Fibroblast of pulmonary artery (primary cell): ENCODE measurements at regions not wholly inside any gene's neighbourhood (a gene's known extent, or its start where the extent isn't known, plus 50 kb on each side); places are given as distances from the start of the nearest gene placed in this dataset.

ENCODE experiments used
- DNase-seq: peaks from one replicate; pipeline ENCODE4 v3.0.0-alpha.2; 2010; ENCODE audit warnings: low read depth
- H3K4me3 ChIP-seq: replicated peaks from 2 replicates; pipeline ENCODE4 v1.5.1; 2011; ENCODE audit warnings: low read depth, mild to moderate bottlenecking, control low read depth, low read length, moderate library complexity
- CTCF ChIP-seq: IDR thresholded peaks from 2 replicates; pipeline ENCODE4 v1.5.1; 2011; ENCODE audit warnings: mild to moderate bottlenecking, control low read depth, low read length, inconsistent platforms; ENCODE audit errors: missing control alignments

GRCh38 chr5:2373631-2374030 is 377.8 kb downstream of the IRX2 start:
- no peak for TF ChIP-seq CTCF
- H3K4me3 ChIP-seq = no peak overlapping the region
- DNase-seq = no peak

GRCh38 chr5:2371419-2371710 is 380.1 kb downstream of the IRX2 start:
- TF ChIP-seq CTCF = no peak
- no peak overlapping the region for H3K4me3 ChIP-seq
- no peak for DNase-seq

GRCh38 chr5:2370626-2371418 is 380.7 kb downstream of the IRX2 start:
- DNase-seq = no peak
- TF ChIP-seq CTCF = no peak

GRCh38 chr5:2369178-2369577 is 382.3 kb downstream of the IRX2 start:
- TF ChIP-seq CTCF = no peak
- DNase-seq = no peak
- H3K4me3 ChIP-seq = no peak overlapping the region

More at GRCh38 chr5:2370626-2371418, 380.7 kb downstream of the IRX2 start:
- H3K4me3 ChIP-seq = no peak overlapping the region

GRCh38 chr5:2366816-2367215 is 384.7 kb downstream of the IRX2 start:
- H3K4me3 ChIP-seq = no peak overlapping the region
- DNase-seq = no peak
- TF ChIP-seq CTCF = no peak

- no peak overlapping the region for H3K4me3 ChIP-seq
- TF ChIP-seq CTCF = no peak
- no peak for DNase-seq
These were observed 394.2 kb downstream of the IRX2 start for GRCh38 chr5:2357309-2357708.

- no peak overlapping the region for H3K4me3 ChIP-seq
- no peak for TF ChIP-seq CTCF
- no peak for DNase-seq
These were observed 395.6 kb downstream of the IRX2 start for GRCh38 chr5:2355859-2356258.
